Upper lobe of left lung (tissue), 4 donors: ENCODE measurements at regions not wholly inside any gene's neighbourhood (a gene's known extent, or its start where the extent isn't known, plus 50 kb on each side); places are given as distances from the start of the nearest gene placed in this dataset.

ENCODE experiments used
- POLR2A ChIP-seq, 4 donors: fragments of 450-650 bp; IDR thresholded peaks; one replicate each; pipeline ENCODE4 v1.5.1; 2016 to 2017; ENCODE audit warnings: antibody characterized with exemption in 4 of 4, mild to moderate bottlenecking in 2 of 4
- TF ChIP-seq, protein P1 (sequence below), 6 experiments: fragments of 450-650 bp in 4 of 6; fragments of 200-600 bp in 2 of 6; sonication (generic) in 2 of 6; IDR thresholded peaks; one replicate each; pipeline ENCODE4 v1.5.1; 2016 to 2019; ENCODE audit warnings: antibody characterized with exemption in 6 of 6

DNA sequence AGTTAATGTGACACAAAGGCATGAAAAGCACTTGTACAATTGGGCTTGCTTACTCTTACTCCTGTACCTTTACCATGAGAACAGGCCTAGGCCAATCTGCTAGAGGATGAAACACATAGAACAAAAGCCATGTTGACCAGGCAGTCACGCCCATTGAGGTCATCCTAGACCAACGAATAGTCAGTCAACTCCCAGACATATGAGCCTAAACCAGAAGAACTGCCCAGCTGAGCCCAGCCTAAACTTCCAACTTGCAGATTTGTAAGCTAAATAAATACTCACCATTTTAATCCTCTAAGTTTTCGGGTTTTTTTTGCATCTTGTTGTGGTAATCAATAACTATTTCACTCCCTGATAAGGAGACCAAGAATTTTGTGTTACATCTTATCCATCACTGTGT, 164.8 kb upstream of the ADRA1B start:
- TF ChIP-seq, protein P1, sequence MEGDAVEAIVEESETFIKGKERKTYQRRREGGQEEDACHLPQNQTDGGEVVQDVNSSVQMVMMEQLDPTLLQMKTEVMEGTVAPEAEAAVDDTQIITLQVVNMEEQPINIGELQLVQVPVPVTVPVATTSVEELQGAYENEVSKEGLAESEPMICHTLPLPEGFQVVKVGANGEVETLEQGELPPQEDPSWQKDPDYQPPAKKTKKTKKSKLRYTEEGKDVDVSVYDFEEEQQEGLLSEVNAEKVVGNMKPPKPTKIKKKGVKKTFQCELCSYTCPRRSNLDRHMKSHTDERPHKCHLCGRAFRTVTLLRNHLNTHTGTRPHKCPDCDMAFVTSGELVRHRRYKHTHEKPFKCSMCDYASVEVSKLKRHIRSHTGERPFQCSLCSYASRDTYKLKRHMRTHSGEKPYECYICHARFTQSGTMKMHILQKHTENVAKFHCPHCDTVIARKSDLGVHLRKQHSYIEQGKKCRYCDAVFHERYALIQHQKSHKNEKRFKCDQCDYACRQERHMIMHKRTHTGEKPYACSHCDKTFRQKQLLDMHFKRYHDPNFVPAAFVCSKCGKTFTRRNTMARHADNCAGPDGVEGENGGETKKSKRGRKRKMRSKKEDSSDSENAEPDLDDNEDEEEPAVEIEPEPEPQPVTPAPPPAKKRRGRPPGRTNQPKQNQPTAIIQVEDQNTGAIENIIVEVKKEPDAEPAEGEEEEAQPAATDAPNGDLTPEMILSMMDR (IDR thresholded peaks at IDR 0.05): no peak
- no peak for TF ChIP-seq POLR2A (IDR thresholded peaks at IDR 0.05)
